ENCODE measurements at regions not wholly inside any gene's neighbourhood (a gene's known extent, or its start where the extent isn't known, plus 50 kb on each side); places are given as distances from the start of the nearest gene placed in this dataset.

DNA sequence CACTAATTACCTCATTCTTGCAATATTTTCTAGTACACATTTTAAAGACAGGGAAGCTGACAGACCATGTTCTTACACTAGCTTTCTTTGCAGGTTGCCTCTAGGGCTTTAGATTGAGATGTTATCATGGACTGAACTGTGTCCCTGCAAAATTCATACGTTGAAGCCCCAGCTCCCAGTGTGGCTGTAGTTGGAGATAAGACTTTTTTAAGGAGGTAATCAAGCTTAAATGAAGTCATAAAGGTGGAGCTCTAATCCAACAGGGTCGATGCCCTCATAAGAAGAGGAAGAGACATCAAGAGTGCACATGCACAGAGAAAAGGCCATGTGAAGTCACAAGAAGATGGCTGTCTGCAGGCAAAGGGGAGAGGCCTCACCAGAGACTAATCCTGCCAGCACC is 471.2 kb upstream of the ACTBL2 start:
- H3K9me3 Mint-ChIP-seq, result no peaks in the 10 kb centered on the region
- peaks cover 2% of the 10 kb centered on the region for H3K27me3 Mint-ChIP-seq (ENCODE audit: low read depth)
- H3K36me3 Mint-ChIP-seq (ENCODE audit: low read depth), result no peaks in the 10 kb centered on the region
- H3K27ac Mint-ChIP-seq, result no peak overlapping the region
- no peaks in the 10 kb centered on the region for H3K4me1 Mint-ChIP-seq (ENCODE audit: low read depth)
- no peak for DNase-seq (ENCODE audit: low spot score)
- no peak overlapping the region for H3K4me3 Mint-ChIP-seq

- no peak overlapping the region for H3K27ac Mint-ChIP-seq
- H3K27me3 Mint-ChIP-seq (ENCODE audit: low read depth), result no peaks in the 10 kb centered on the region
- H3K36me3 Mint-ChIP-seq (ENCODE audit: low read depth), result no peaks in the 10 kb centered on the region
- no peaks in the 10 kb centered on the region for H3K4me1 Mint-ChIP-seq (ENCODE audit: low read depth)
- DNase-seq (ENCODE audit: low spot score), result no peak
- H3K9me3 Mint-ChIP-seq, result no peaks in the 10 kb centered on the region
- no peak overlapping the region for H3K4me3 Mint-ChIP-seq
These were observed 468.1 kb upstream of the ACTBL2 start for GRCh38 chr5:57950616-57951228.

DNA sequence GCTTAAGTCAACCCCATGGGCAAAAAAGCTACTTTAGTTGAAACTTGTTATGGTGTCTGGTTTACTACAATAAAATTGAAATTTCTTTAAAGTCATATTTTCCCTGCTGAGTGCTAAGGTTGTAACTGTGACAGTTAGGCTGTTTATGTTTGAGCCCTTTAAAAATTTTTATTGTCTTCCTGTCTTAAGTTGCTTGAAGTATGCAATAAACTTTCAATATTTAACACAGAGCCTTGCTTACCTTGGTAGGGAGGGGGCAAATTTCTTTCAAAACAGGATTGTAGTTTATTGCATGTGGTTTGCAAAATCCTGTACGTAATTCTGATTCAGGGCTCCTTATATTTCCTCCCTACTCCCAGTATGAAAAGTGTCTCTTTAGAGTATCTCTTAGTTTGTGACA is 465.5 kb upstream of the ACTBL2 start:
- H3K4me1 Mint-ChIP-seq (ENCODE audit: low read depth), result no peaks in the 10 kb centered on the region
- no peak for DNase-seq (ENCODE audit: low spot score)
- no peaks in the 10 kb centered on the region for H3K36me3 Mint-ChIP-seq (ENCODE audit: low read depth)
- no peaks in the 10 kb centered on the region for H3K27me3 Mint-ChIP-seq (ENCODE audit: low read depth)
- H3K27ac Mint-ChIP-seq, result no peak overlapping the region
- H3K9me3 Mint-ChIP-seq, result no peaks in the 10 kb centered on the region
- no peak overlapping the region for H3K4me3 Mint-ChIP-seq

DNA sequence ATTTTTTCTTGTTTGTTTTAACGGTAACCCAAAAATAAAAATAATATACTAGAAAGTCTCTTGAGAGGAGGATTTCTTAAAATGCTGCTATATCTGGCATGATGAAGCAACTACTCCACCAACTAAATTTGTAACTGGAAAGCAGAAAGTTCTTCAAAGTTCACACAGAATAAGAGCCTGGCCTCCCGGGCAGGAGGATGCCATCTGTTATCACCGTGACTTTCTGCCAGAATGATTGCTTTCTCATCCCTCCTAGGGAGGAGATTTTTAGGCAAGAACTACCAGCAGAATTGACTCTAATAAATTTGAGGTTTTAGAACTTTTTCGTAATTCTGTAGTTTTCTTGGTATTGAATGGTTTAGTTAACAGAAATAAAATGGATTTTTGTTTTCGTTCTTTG is 464.6 kb upstream of the ACTBL2 start:
- DNase-seq (ENCODE audit: low spot score), result no peak

GRCh38 chr5:57940879-57941278 is 458.3 kb upstream of the ACTBL2 start:
- Mint-ChIP-seq H3K36me3 (ENCODE audit: low read depth) (no peaks in the 10 kb centered on the region), H3K9me3 (no peaks in the 10 kb centered on the region), H3K4me1 (ENCODE audit: low read depth) (no peaks in the 10 kb centered on the region), H3K27me3 (ENCODE audit: low read depth) (no peaks in the 10 kb centered on the region), H3K4me3 (no peak overlapping the region), H3K27ac (no peak overlapping the region)
- DNase-seq (ENCODE audit: low spot score), result no peak

More for the DNA sequence above, 464.6 kb upstream of the ACTBL2 start:
- Mint-ChIP-seq H3K9me3 (no peaks in the 10 kb centered on the region), H3K4me3 (no peak overlapping the region), H3K36me3 (ENCODE audit: low read depth) (no peaks in the 10 kb centered on the region), H3K27ac (no peak overlapping the region), H3K4me1 (ENCODE audit: low read depth) (no peaks in the 10 kb centered on the region), H3K27me3 (ENCODE audit: low read depth) (no peaks in the 10 kb centered on the region)

- H3K4me1 Mint-ChIP-seq (ENCODE audit: low read depth), result no peaks in the 10 kb centered on the region
- H3K9me3 Mint-ChIP-seq, result no peaks in the 10 kb centered on the region
- no peak overlapping the region for H3K4me3 Mint-ChIP-seq
- H3K27me3 Mint-ChIP-seq (ENCODE audit: low read depth), result no peaks in the 10 kb centered on the region
- no peak for DNase-seq (ENCODE audit: low spot score)
- H3K36me3 Mint-ChIP-seq (ENCODE audit: low read depth), result no peaks in the 10 kb centered on the region
- no peak overlapping the region for H3K27ac Mint-ChIP-seq
These were observed 457.6 kb upstream of the ACTBL2 start for GRCh38 chr5:57940236-57940635.

- H3K9me3 Mint-ChIP-seq, result no peaks in the 10 kb centered on the region
- no peaks in the 10 kb centered on the region for H3K4me1 Mint-ChIP-seq (ENCODE audit: low read depth)
- no peaks in the 10 kb centered on the region for H3K36me3 Mint-ChIP-seq (ENCODE audit: low read depth)
- no peaks in the 10 kb centered on the region for H3K27me3 Mint-ChIP-seq (ENCODE audit: low read depth)
- H3K4me3 Mint-ChIP-seq, result no peak overlapping the region
- no peak overlapping the region for H3K27ac Mint-ChIP-seq
- DNase-seq (ENCODE audit: low spot score), result no peak
These were observed 457.2 kb upstream of the ACTBL2 start for GRCh38 chr5:57939771-57940170.

- H3K9me3 Mint-ChIP-seq, result no peaks in the 10 kb centered on the region
- DNase-seq (ENCODE audit: low spot score), result no peak
These were observed 456.7 kb upstream of the ACTBL2 start for GRCh38 chr5:57939335-57939734.

GRCh38 chr5:57938174-57938557 is 455.6 kb upstream of the ACTBL2 start:
- Mint-ChIP-seq H3K4me1 (ENCODE audit: low read depth) (no peaks in the 10 kb centered on the region), H3K27ac (no peak overlapping the region), H3K27me3 (ENCODE audit: low read depth) (no peaks in the 10 kb centered on the region), H3K9me3 (no peaks in the 10 kb centered on the region), H3K4me3 (no peak overlapping the region), H3K36me3 (ENCODE audit: low read depth) (no peaks in the 10 kb centered on the region)
- no peak for DNase-seq (ENCODE audit: low spot score)

More at GRCh38 chr5:57939335-57939734, 456.7 kb upstream of the ACTBL2 start:
- no peaks in the 10 kb centered on the region for H3K36me3 Mint-ChIP-seq (ENCODE audit: low read depth)
- no peak overlapping the region for H3K27ac Mint-ChIP-seq
- H3K4me3 Mint-ChIP-seq, result no peak overlapping the region
- H3K4me1 Mint-ChIP-seq (ENCODE audit: low read depth), result no peaks in the 10 kb centered on the region
- H3K27me3 Mint-ChIP-seq (ENCODE audit: low read depth), result no peaks in the 10 kb centered on the region

DNA sequence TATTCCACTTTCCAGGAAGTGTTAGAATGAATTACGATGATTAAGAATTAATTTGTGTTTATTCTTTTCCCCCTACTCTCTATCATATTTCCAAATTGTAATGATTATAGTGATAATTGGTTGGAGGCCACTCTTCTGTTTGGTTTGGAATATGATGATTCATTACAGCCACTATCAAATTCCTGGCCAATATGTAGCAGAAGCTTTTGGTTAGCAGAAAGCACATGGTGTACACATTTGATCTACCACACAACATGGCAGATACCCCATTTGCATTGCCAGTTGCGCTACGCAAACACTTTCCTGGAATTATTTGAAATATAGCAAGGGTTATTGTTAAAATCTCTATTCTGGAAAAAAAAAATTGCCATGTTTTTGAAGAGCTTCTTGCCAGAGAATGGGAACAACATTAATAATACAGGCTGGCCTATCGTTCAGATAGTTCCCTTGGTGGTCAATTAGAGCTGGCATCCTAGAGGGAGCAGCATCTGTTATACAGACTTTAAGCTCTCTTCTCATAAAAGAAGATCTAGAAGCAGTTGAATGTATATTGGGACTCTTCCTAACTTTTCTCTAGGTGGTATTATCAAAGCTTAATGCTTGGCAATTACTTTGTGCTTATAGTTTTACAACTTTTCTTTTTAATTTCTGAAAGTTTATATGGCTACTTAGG is 455.0 kb upstream of the ACTBL2 start:
- Mint-ChIP-seq H3K27me3 (ENCODE audit: low read depth) (no peaks in the 10 kb centered on the region), H3K36me3 (ENCODE audit: low read depth) (no peaks in the 10 kb centered on the region), H3K9me3 (no peaks in the 10 kb centered on the region), H3K4me1 (ENCODE audit: low read depth) (no peaks in the 10 kb centered on the region), H3K4me3 (no peak overlapping the region), H3K27ac (no peak overlapping the region)
- DNase-seq (ENCODE audit: low spot score), result no peak

- Mint-ChIP-seq H3K27me3 (ENCODE audit: low read depth) (no peaks in the 10 kb centered on the region), H3K9me3 (no peaks in the 10 kb centered on the region), H3K4me1 (ENCODE audit: low read depth) (no peaks in the 10 kb centered on the region), H3K36me3 (ENCODE audit: low read depth) (no peaks in the 10 kb centered on the region), H3K27ac (no peak overlapping the region), H3K4me3 (no peak overlapping the region)
- DNase-seq (ENCODE audit: low spot score), result no peak
These were observed 454.4 kb upstream of the ACTBL2 start for GRCh38 chr5:57937025-57937424.

DNA sequence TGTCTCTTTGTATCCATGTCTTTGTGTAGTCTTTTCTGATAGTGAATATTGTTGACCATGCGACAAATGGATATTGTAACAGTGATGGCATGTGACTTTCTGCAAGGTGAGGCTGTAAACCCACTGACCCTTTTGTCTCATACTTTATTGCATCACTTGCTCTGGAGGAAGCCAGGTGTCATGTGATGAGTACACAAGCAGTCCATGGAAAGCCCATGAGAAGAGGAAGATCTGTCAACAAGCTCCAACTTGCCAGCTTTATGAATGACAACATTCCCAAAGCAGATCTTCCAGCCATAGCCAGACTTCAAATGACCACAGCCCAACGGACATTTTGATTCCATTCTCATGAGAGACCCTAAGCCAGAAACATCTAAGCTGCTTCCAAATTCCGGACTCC is 450.1 kb upstream of the ACTBL2 start:
- no peak for DNase-seq (ENCODE audit: low spot score)
- Mint-ChIP-seq H3K27me3 (ENCODE audit: low read depth) (no peaks in the 10 kb centered on the region), H3K27ac (no peak overlapping the region), H3K4me3 (no peak overlapping the region), H3K36me3 (ENCODE audit: low read depth) (no peaks in the 10 kb centered on the region), H3K9me3 (no peaks in the 10 kb centered on the region), H3K4me1 (ENCODE audit: low read depth) (no peaks in the 10 kb centered on the region)

DNA sequence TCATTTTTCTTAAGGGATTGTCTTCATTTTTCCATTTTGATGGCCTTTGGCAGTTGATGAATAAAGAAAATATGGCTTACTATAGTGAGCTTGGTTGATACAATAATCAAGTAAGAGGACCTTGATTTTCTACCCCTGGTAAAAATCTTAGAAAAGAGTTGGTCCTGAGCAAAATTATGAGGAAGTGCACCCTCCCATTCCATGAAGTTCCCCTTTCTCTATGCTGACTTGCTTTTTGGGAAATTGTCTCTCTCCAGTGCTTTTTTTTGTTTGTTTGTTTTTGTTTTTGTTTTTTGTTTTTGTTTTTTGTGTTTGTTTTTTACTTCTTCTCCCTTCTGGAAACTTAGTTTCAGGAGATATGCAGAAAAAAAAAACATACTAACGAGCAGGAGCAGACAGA is 449.2 kb upstream of the ACTBL2 start:
- Mint-ChIP-seq H3K4me1 (ENCODE audit: low read depth) (no peaks in the 10 kb centered on the region), H3K36me3 (ENCODE audit: low read depth) (no peaks in the 10 kb centered on the region), H3K27ac (no peak overlapping the region), H3K27me3 (ENCODE audit: low read depth) (no peaks in the 10 kb centered on the region), H3K4me3 (no peak overlapping the region), H3K9me3 (no peaks in the 10 kb centered on the region)
- DNase-seq (ENCODE audit: low spot score), result no peak

GRCh38 chr5:57931352-57931751 is 448.7 kb upstream of the ACTBL2 start:
- Mint-ChIP-seq H3K4me3 (no peak overlapping the region), H3K27me3 (ENCODE audit: low read depth) (no peaks in the 10 kb centered on the region), H3K36me3 (ENCODE audit: low read depth) (no peaks in the 10 kb centered on the region), H3K4me1 (ENCODE audit: low read depth) (no peaks in the 10 kb centered on the region), H3K9me3 (no peaks in the 10 kb centered on the region), H3K27ac (no peak overlapping the region)
- DNase-seq (ENCODE audit: low spot score), result no peak

DNA sequence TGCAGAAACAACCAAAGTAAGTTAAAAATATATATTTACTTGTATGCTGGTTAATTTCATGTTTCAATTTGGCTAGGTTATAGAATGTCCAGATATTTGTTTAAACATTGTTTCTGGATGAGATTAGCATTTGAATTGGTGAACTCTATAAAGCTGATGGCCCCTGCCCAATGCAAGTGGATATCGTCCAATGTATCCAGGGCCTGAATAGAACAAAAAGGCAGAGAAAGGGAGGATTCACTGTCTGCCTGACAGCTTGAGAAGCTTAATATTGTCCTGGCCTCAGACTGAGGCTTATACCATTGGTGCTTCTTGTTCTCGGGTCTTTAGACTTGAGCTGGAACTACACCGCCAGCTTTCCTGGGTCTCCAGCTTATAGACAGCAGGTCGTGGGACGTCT is 446.7 kb upstream of the ACTBL2 start:
- Mint-ChIP-seq H3K36me3 (ENCODE audit: low read depth) (no peaks in the 10 kb centered on the region), H3K27ac (no peak overlapping the region), H3K9me3 (no peaks in the 10 kb centered on the region), H3K4me3 (no peak overlapping the region), H3K27me3 (ENCODE audit: low read depth) (no peaks in the 10 kb centered on the region), H3K4me1 (ENCODE audit: low read depth) (no peaks in the 10 kb centered on the region)
- no peak for DNase-seq (ENCODE audit: low spot score)
